Neural cell (in vitro differentiated cells): ENCODE measurements at regions not wholly inside any gene's neighbourhood (a gene's known extent, or its start where the extent isn't known, plus 50 kb on each side); places are given as distances from the start of the nearest gene placed in this dataset.

ENCODE experiments used
- EP300 ChIP-seq: fragments of 450-650 bp; conservative IDR thresholded peaks from 2 replicates; pipeline ENCODE4 v1.6.1; 2014; ENCODE audit warnings: antibody characterized with exemption, mild to moderate bottlenecking, moderate library complexity; ENCODE audit not compliant: poor library complexity, severe bottlenecking
- EZH2 ChIP-seq: fragments of 200-600, 300-800 bp; shearing (Covaris generic), sonication (generic); IDR thresholded peaks from 2 replicates; pipeline ENCODE4 v1.6.1; 2014; ENCODE audit warnings: antibody characterized with exemption, low read length, borderline replicate concordance, mild to moderate bottlenecking; ENCODE audit not compliant: insufficient read depth, poor library complexity, severe bottlenecking
- POLR2AphosphoS5 ChIP-seq: IDR thresholded peaks from 2 replicates; pipeline ENCODE4 v1.6.1; 2012
- SMC3 ChIP-seq: fragments of 450-650 bp; conservative IDR thresholded peaks from 2 replicates; pipeline ENCODE4 v1.6.1; 2014; ENCODE audit warnings: antibody characterized with exemption, mild to moderate bottlenecking, moderate library complexity; ENCODE audit not compliant: poor library complexity
- TAF1 ChIP-seq: IDR thresholded peaks from 2 replicates; pipeline ENCODE4 v1.6.1; 2012; ENCODE audit warnings: low read depth
- TF ChIP-seq, protein P1 (sequence below): fragments of 450-650 bp; IDR thresholded peaks from 2 replicates; pipeline ENCODE4 v1.5.1; 2014; ENCODE audit warnings: antibody characterized with exemption, mild to moderate bottlenecking, moderate library complexity; ENCODE audit not compliant: poor library complexity, severe bottlenecking
- TF ChIP-seq, protein P2 (sequence below): IDR thresholded peaks from 2 replicates; pipeline ENCODE4 v1.6.1; 2012; ENCODE audit warnings: borderline replicate concordance

DNA sequence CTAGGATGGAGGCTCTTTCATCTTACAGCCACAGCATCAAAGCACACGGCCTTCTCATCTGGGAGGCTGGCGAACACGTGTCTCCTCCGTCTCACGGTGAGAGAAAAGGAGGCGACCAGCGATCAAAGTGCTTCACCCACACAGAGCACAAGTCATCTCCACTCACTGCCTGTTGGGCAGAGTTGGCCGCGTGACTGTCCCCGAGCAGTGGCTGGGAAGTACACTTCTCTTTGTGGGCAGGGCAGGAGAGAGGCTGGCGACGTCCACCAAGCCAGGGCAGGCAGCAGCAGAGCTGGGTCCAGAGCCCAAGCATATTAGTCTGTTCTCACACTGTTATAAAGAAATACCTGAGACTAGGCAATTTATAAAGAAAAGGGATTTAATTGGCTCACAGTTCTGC lies 64.1 kb upstream of the FOXC1 start:
- TF ChIP-seq, protein P1, sequence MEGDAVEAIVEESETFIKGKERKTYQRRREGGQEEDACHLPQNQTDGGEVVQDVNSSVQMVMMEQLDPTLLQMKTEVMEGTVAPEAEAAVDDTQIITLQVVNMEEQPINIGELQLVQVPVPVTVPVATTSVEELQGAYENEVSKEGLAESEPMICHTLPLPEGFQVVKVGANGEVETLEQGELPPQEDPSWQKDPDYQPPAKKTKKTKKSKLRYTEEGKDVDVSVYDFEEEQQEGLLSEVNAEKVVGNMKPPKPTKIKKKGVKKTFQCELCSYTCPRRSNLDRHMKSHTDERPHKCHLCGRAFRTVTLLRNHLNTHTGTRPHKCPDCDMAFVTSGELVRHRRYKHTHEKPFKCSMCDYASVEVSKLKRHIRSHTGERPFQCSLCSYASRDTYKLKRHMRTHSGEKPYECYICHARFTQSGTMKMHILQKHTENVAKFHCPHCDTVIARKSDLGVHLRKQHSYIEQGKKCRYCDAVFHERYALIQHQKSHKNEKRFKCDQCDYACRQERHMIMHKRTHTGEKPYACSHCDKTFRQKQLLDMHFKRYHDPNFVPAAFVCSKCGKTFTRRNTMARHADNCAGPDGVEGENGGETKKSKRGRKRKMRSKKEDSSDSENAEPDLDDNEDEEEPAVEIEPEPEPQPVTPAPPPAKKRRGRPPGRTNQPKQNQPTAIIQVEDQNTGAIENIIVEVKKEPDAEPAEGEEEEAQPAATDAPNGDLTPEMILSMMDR = no peak
- no peak for TF ChIP-seq POLR2AphosphoS5
- TF ChIP-seq EP300 = no peak
- no peak for TF ChIP-seq SMC3
- no peak for TF ChIP-seq EZH2
- TF ChIP-seq, protein P2, sequence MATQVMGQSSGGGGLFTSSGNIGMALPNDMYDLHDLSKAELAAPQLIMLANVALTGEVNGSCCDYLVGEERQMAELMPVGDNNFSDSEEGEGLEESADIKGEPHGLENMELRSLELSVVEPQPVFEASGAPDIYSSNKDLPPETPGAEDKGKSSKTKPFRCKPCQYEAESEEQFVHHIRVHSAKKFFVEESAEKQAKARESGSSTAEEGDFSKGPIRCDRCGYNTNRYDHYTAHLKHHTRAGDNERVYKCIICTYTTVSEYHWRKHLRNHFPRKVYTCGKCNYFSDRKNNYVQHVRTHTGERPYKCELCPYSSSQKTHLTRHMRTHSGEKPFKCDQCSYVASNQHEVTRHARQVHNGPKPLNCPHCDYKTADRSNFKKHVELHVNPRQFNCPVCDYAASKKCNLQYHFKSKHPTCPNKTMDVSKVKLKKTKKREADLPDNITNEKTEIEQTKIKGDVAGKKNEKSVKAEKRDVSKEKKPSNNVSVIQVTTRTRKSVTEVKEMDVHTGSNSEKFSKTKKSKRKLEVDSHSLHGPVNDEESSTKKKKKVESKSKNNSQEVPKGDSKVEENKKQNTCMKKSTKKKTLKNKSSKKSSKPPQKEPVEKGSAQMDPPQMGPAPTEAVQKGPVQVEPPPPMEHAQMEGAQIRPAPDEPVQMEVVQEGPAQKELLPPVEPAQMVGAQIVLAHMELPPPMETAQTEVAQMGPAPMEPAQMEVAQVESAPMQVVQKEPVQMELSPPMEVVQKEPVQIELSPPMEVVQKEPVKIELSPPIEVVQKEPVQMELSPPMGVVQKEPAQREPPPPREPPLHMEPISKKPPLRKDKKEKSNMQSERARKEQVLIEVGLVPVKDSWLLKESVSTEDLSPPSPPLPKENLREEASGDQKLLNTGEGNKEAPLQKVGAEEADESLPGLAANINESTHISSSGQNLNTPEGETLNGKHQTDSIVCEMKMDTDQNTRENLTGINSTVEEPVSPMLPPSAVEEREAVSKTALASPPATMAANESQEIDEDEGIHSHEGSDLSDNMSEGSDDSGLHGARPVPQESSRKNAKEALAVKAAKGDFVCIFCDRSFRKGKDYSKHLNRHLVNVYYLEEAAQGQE = no peak
- TF ChIP-seq TAF1 = no peak
